GM21390 (cell line): ENCODE measurements at regions not wholly inside any gene's neighbourhood (a gene's known extent, or its start where the extent isn't known, plus 50 kb on each side); places are given as distances from the start of the nearest gene placed in this dataset.
"Not testable (repeated sequence)": the region's sequence is repeated elsewhere in the genome, so short reads cannot be mapped to it uniquely, and the experiment has no call there.

ENCODE experiments used
- ATAC-seq: cut with Tn5 transposase; IDR thresholded peaks from one replicate; pipeline ENCODE4 v1.9.1; 2021; ENCODE audit not compliant: unreplicated experiment

GRCh38 chr18:27301615-27302378, 116.7 kb upstream of the CHST9 start:
- no peak for ATAC-seq

- ATAC-seq, result no peak
Measured at GRCh38 chr18:27298214-27298804, 113.2 kb upstream of the CHST9 start.

GRCh38 chr18:27285973-27286562, 101.0 kb upstream of the CHST9 start:
- ATAC-seq, result not testable (repeated sequence)

- ATAC-seq, result no peak
Measured at GRCh38 chr18:27278131-27278530, 93.0 kb upstream of the CHST9 start.

- no peak for ATAC-seq
Measured at GRCh38 chr18:27277554-27277953, 92.4 kb upstream of the CHST9 start.

GRCh38 chr18:27276886-27277285, 91.8 kb upstream of the CHST9 start:
- ATAC-seq, result no peak

GRCh38 chr18:27276479-27276878, 91.4 kb upstream of the CHST9 start:
- no peak for ATAC-seq

GRCh38 chr18:27274901-27275300, 89.8 kb upstream of the CHST9 start:
- ATAC-seq, result no peak

GRCh38 chr18:27270508-27270907, 85.4 kb upstream of the CHST9 start:
- no peak for ATAC-seq

- ATAC-seq, result no peak
Measured at GRCh38 chr18:27263369-27263768, 78.3 kb upstream of the CHST9 start.

- no peak for ATAC-seq
Measured at GRCh38 chr18:27261769-27262549, 76.9 kb upstream of the CHST9 start.

GRCh38 chr18:27253571-27253970, 68.5 kb upstream of the CHST9 start:
- no peak for ATAC-seq

- ATAC-seq, result no peak
Measured at GRCh38 chr18:27250471-27250870, 65.4 kb upstream of the CHST9 start.

- ATAC-seq, result no peak
Measured at GRCh38 chr18:27249933-27250332, 64.8 kb upstream of the CHST9 start.

- no peak for ATAC-seq
Measured at GRCh38 chr18:27244259-27244658, 59.2 kb upstream of the CHST9 start.

- ATAC-seq, result no peak
Measured at GRCh38 chr18:27242392-27243047, 57.4 kb upstream of the CHST9 start.

GRCh38 chr18:27240383-27240782, 55.3 kb upstream of the CHST9 start:
- no peak for ATAC-seq

GRCh38 chr18:27239669-27240068, 54.6 kb upstream of the CHST9 start:
- no peak for ATAC-seq

GRCh38 chr18:27235218-27235870, 50.2 kb upstream of the CHST9 start:
- ATAC-seq, result no peak
